DMS79 (cell line): ENCODE measurements at regions not wholly inside any gene's neighbourhood (a gene's known extent, or its start where the extent isn't known, plus 50 kb on each side); places are given as distances from the start of the nearest gene placed in this dataset.
A peak's percentile ranks its signal among the peaks of the same experiment; 100 is the strongest.

ENCODE experiments used
- DNase-seq: peaks from one replicate; lab custom pipeline; 2025; lab: John Stamatoyannopoulos, UW

- DNase-seq: no peak
Observed at GRCh38 chr2:181770150-181770549, 89.8 kb upstream of the NEUROD1 start.

- no peak for DNase-seq
Observed at GRCh38 chr2:181771356-181771755, 91.0 kb upstream of the NEUROD1 start.

- DNase-seq: no peak
Observed at GRCh38 chr2:181772334-181772733, 92.0 kb upstream of the NEUROD1 start.

- no peak for DNase-seq
Observed at GRCh38 chr2:181772777-181773176, 92.5 kb upstream of the NEUROD1 start.

- no peak for DNase-seq
Observed at GRCh38 chr2:181774685-181775084, 94.4 kb upstream of the NEUROD1 start.

GRCh38 chr2:181776336-181776735 is 96.0 kb upstream of the NEUROD1 start:
- no peak for DNase-seq

- no peak for DNase-seq
Observed at GRCh38 chr2:181777734-181778133, 97.4 kb upstream of the NEUROD1 start.

- no peak for DNase-seq
Observed at GRCh38 chr2:181778621-181779201, 98.4 kb upstream of the NEUROD1 start.

- DNase-seq: no peak
Observed at GRCh38 chr2:181779288-181780021, 99.1 kb upstream of the NEUROD1 start.

GRCh38 chr2:181780047-181780651 is 99.8 kb upstream of the NEUROD1 start:
- DNase-seq: peak; percentile 46

GRCh38 chr2:181780657-181781056 is 100.3 kb upstream of the NEUROD1 start:
- no peak for DNase-seq

- DNase-seq: no peak
Observed at GRCh38 chr2:181781078-181781786, 100.9 kb upstream of the NEUROD1 start.

- DNase-seq: no peak
Observed at GRCh38 chr2:181782660-181783059, 102.3 kb upstream of the NEUROD1 start.

GRCh38 chr2:181784556-181784955 is 104.2 kb upstream of the NEUROD1 start:
- no peak for DNase-seq

- DNase-seq: no peak
Observed at GRCh38 chr2:181785691-181786344, 105.5 kb upstream of the NEUROD1 start.

- DNase-seq: no peak
Observed at GRCh38 chr2:181786371-181787228, 104.9 kb upstream of the ITPRID2 start.

- no peak for DNase-seq
Observed at GRCh38 chr2:181787310-181788048, 104.1 kb upstream of the ITPRID2 start.

GRCh38 chr2:181788897-181789555 is 102.5 kb upstream of the ITPRID2 start:
- DNase-seq: no peak

- DNase-seq: no peak
Observed at GRCh38 chr2:181789827-181790448, 101.6 kb upstream of the ITPRID2 start.
